OCI-LY3 (cell line): ENCODE measurements at regions not wholly inside any gene's neighbourhood (a gene's known extent, or its start where the extent isn't known, plus 50 kb on each side); places are given as distances from the start of the nearest gene placed in this dataset.

ENCODE experiments used
- EZH2phosphoT487 ChIP-seq: fragments of 200-600 bp; shearing (Covaris generic); IDR thresholded peaks from 2 replicates; pipeline ENCODE4 v1.6.1; 2018; ENCODE audit warnings: antibody characterized with exemption, mixed run types, low read depth
- TF ChIP-seq, protein P1 (sequence below): fragments of 200-600, 300-600 bp; sonication (generic); IDR thresholded peaks from 2 replicates; pipeline ENCODE4 v1.5.1; 2014; ENCODE audit warnings: antibody characterized with exemption, low read length, low read depth

DNA sequence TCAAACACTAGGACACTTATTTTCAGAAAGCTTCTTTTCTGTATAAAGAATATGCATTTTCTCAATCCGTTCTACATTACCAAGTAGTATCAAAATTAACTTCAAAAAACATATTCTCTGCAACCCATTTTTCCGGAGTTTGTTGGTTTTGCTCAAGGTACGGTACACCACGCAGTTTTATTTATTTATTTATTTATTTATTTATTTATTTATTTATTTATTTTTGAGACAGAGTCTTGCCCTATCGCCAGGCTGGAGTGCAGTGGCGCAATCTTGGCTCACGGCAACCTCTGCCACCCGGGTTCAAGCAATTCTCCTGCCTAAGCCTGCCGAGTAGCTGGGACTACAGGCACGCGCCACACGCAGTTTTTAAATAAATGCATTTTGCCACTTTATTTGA is 900.3 kb downstream of the CBLN2 start:
- TF ChIP-seq, protein P1, sequence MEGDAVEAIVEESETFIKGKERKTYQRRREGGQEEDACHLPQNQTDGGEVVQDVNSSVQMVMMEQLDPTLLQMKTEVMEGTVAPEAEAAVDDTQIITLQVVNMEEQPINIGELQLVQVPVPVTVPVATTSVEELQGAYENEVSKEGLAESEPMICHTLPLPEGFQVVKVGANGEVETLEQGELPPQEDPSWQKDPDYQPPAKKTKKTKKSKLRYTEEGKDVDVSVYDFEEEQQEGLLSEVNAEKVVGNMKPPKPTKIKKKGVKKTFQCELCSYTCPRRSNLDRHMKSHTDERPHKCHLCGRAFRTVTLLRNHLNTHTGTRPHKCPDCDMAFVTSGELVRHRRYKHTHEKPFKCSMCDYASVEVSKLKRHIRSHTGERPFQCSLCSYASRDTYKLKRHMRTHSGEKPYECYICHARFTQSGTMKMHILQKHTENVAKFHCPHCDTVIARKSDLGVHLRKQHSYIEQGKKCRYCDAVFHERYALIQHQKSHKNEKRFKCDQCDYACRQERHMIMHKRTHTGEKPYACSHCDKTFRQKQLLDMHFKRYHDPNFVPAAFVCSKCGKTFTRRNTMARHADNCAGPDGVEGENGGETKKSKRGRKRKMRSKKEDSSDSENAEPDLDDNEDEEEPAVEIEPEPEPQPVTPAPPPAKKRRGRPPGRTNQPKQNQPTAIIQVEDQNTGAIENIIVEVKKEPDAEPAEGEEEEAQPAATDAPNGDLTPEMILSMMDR, result no peak
- no peak for TF ChIP-seq EZH2phosphoT487
